K562 (cell line): ENCODE measurements at regions not wholly inside any gene's neighbourhood (a gene's known extent, or its start where the extent isn't known, plus 50 kb on each side); places are given as distances from the start of the nearest gene placed in this dataset.

Experiments
- ATAC-seq: fragments of 200-7000 bp; cut with Tn5 transposase; 3 replicates; pipeline ENCODE4 v1.9.1; 2020; ENCODE audit warnings: moderate library complexity
- BruUV-seq: library from RNA; stranded (reverse); fragments of 400-500 nt; replicated peaks from 2 replicates; lab custom pipeline; 2021; lab: Mats Ljungman, UMichigan
- CTCF ChIA-PET: fragments of 300-600 bp; formaldehyde crosslinking; extraction: SDS; loops from one replicate; lab custom pipeline; 2021; ENCODE audit warnings: low intra/inter-chr PET ratio; lab: Yijun Ruan, JAX
- POLR2A ChIA-PET: fragments of 300-600, 350-650 bp; sonication (Branson Sonifier 250); formaldehyde crosslinking; extraction: SDS; loops from one replicate; lab custom pipeline; 2021; ENCODE audit warnings: antibody characterized with exemption, inconsistent platforms; lab: Yijun Ruan, JAX
- DNase-seq, 4 experiments: peaks; one replicate each; pipeline versions ENCODE4 v3.0.0 to v3.0.0-alpha.2; 2011 to 2018; ENCODE audit warnings: low spot score in 3 of 4, mixed read lengths in 3 of 4; ENCODE audit errors: extremely low read depth in 1 of 4
- FAIRE-seq: peaks from 2 replicates; lab custom pipeline; 2011; peaks lifted over from hg19 to GRCh38; lab: Jason Lieb, UNC
- H2AFZ ChIP-seq: 2 replicates; pipeline ENCODE4 v1.6.0; 2011; ENCODE audit warnings: low read depth, low read length, control low read depth, inconsistent platforms
- H3K27ac ChIP-seq: fragments of 200-600 bp; 3 replicates; pipeline ENCODE4 v1.8.0; 2011; ENCODE audit warnings: low read depth, mild to moderate bottlenecking, control low read depth, inconsistent platforms, low read length, moderate library complexity, mixed read lengths; ENCODE audit errors: extremely low read depth
- H3K27me3 ChIP-seq, 2 experiments: fragments of 300-600 bp in 1 of 2; 2 replicates in 1 of 2; 3 replicates in 1 of 2; pipeline versions ENCODE4 v1.6.0 to v1.8.0; 2011; ENCODE audit warnings: inconsistent platforms in 2 of 2, low read length in 2 of 2, mild to moderate bottlenecking in 1 of 2, mixed read lengths in 1 of 2, moderate library complexity in 1 of 2; ENCODE audit not compliant: control insufficient read depth in 2 of 2, insufficient read depth in 2 of 2
- H3K36me3 ChIP-seq: fragments of 300-600 bp; 3 replicates; pipeline ENCODE4 v1.8.0; 2011; ENCODE audit warnings: mild to moderate bottlenecking, low read length, inconsistent platforms; ENCODE audit not compliant: control insufficient read depth, insufficient read depth
- H3K4me1 ChIP-seq, 2 experiments: fragments of 200-600 bp in 1 of 2; replicated peaks in 1 of 2; 2 replicates in 1 of 2; 3 replicates in 1 of 2; pipeline versions ENCODE4 v1.5.1 to v1.8.0; 2011; ENCODE audit warnings: inconsistent platforms in 2 of 2, low read length in 2 of 2, mild to moderate bottlenecking in 1 of 2, mixed read lengths in 1 of 2, moderate library complexity in 1 of 2; ENCODE audit not compliant: control insufficient read depth in 2 of 2, insufficient read depth in 2 of 2
- H3K4me2 ChIP-seq: 2 replicates; pipeline ENCODE4 v1.6.1; 2011; ENCODE audit warnings: low read length, control low read depth, inconsistent platforms, mixed read lengths; ENCODE audit not compliant: insufficient read depth
- H3K4me3 ChIP-seq: fragments of 200-600 bp; sonication (generic), shearing (Covaris generic); 2 replicates; pipeline ENCODE4 v1.5.1; 2016; ENCODE audit warnings: control low read depth, inconsistent platforms
- H3K79me2 ChIP-seq: fragments of 200-600 bp; 3 replicates; pipeline ENCODE4 v1.8.0; 2011; ENCODE audit warnings: low read length, inconsistent platforms; ENCODE audit not compliant: control insufficient read depth, insufficient read depth
- H3K9ac ChIP-seq, 2 experiments: 2 replicates each; pipeline versions ENCODE4 v1.6.0 to v1.6.1; 2011; ENCODE audit warnings: low read depth in 2 of 2, low read length in 2 of 2, control low read depth in 1 of 2, inconsistent platforms in 1 of 2, mild to moderate bottlenecking in 1 of 2, mixed read lengths in 1 of 2; ENCODE audit not compliant: insufficient read depth in 1 of 2
- H3K9me1 ChIP-seq: one replicate; pipeline ENCODE4 v1.6.0; 2011; ENCODE audit warnings: inconsistent platforms, mild to moderate bottlenecking, low read length, moderate library complexity; ENCODE audit not compliant: control insufficient read depth, insufficient read depth
- H3K9me3 ChIP-seq: replicated peaks from 2 replicates; pipeline ENCODE4 v1.5.1; 2011; ENCODE audit warnings: low read depth, low read length, inconsistent platforms; ENCODE audit not compliant: control insufficient read depth, insufficient read depth
- H4K20me1 ChIP-seq: replicated peaks from 2 replicates; pipeline ENCODE4 v1.6.1; 2011; ENCODE audit warnings: low read length, inconsistent platforms, mixed read lengths; ENCODE audit not compliant: control insufficient read depth, insufficient read depth
- MAFG ChIP-seq: fragments of 450-650 bp; conservative IDR thresholded peaks from 2 replicates; pipeline ENCODE4 v1.6.1; 2016; ENCODE audit warnings: missing genetic modification characterization, missing compliant biosample characterization
- NFE2 ChIP-seq: IDR thresholded peaks from 2 replicates; pipeline ENCODE4 v1.6.1; 2014; ENCODE audit warnings: antibody characterized with exemption, low read depth
- SAFB ChIP-seq: fragments of 200-400 bp; formaldehyde crosslinking; IDR thresholded peaks from 2 replicates; pipeline ENCODE4 v1.6.1; 2017; ENCODE audit warnings: low read depth, low read length, borderline replicate concordance
- ZFPM2 ChIP-seq: fragments of 250-450 bp; sonication (Bioruptor Pico); IDR thresholded peaks from 2 replicates; pipeline ENCODE4 v1.5.1; 2022; ENCODE audit warnings: mild to moderate bottlenecking
- ZNF778 ChIP-seq: fragments of 450-650 bp; formaldehyde crosslinking; IDR thresholded peaks from 2 replicates; pipeline ENCODE4 v1.4.0; 2020; ENCODE audit warnings: mild to moderate bottlenecking, moderate library complexity
- WGBS: fragments of 100-300 bp; shearing (Covaris generic); methylation state at CpG from one replicate; pipeline ENCODE4 v1.1.6; 2016; ENCODE audit warnings: low coverage, mixed read lengths; ENCODE audit not compliant: insufficient coverage; ENCODE audit errors: missing lambda C conversion rate; 5-methylcytosine and 5-hydroxymethylcytosine counted together
- in situ Hi-C: fragments of 300-500 bp; cut with MboI; formaldehyde crosslinking; loops from 4 replicates; pipeline ENCODE4 v1.15.0; 2018; ENCODE audit warnings: inconsistent platforms, mixed read lengths
- intact Hi-C: fragments of 100-400 bp; cut with micrococcal nuclease; formaldehyde crosslinking; loops from 2 replicates; pipeline ENCODE4 v1.14.2; 2022
- TF ChIP-seq, protein P1 (sequence below): fragments of 250-450 bp; sonication (Bioruptor Pico); IDR thresholded peaks from 2 replicates; pipeline ENCODE4 v1.4.0; 2020; ENCODE audit warnings: mild to moderate bottlenecking, moderate library complexity, borderline replicate concordance

DNA sequence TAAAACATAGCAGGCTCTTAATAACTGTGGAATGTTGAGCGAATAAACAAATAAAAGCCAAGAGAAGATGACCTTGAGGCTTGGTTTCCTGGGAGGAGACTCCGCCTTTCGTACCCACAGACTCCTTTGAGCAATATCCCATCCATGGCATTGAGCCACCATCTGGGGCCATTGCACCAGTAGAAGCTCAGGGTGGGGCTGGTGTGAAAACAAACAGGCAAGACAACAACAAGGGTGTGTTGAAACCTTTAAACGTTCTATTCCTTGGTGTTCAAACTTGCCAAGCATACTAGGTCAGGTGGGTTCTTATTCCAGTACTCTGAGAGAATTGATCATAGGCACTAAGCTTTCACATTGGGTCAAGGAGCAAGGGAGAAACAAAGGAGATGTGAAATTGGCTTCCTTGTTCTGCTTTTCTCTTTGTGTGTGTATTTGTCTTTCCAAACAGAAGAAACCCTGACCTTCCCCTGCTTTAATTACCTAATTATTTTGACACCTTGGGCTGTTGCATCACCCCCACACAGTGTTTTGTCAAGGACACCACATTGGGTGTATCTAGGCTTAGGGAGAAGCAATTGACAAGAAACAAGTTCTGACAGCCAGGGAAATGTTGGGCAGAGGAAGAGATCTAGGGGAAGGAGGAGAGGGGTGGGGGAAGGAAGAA, 105.1 kb upstream of the BCL6 start (continued):
- no peak for TF ChIP-seq ZFPM2 (CRISPR knock-in tag)
- TF ChIP-seq, all 486 proteins: peak for 0

DNA sequence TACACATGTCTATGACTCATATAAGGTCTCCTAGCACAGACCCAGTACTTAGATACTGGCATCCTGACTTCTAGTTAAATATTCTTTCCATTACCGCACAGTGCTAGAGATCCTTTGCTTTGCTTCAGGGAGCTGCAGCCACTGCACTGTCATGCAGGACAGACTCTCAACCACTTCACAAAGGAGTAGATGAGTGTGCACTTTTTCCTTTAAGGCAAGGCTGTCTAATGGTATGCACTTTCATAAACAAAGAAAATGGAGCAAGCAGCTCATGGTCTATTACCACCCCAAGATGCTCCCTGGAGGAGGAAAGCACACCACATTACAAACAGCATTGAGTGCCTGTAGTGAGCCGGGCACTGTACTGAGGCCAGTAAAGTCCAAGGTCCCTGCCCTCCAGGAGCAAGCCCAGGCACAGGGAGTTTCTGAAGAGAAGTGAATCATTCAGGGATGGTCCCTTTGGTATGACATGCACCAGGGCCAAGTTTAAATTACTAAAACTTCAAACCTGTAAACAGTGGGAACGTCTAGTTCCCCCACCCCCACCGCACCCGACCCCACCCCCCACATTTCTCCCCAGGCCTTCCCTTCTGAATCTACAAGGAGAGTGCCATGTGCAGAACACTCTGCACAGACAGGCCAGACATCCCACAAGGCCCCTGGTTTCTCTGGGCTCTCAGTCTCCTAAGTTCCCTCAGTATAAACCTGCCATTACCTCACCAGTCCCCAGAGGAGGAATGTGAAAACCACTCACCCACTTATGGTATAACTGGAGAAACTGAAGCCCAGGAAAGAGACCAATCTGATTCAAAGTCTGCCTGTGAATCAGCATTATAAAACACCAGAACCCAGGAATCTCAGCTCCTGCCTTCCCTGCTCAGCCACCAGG, 107.8 kb upstream of the BCL6 start:
- DNase-seq = no peak
- WGBS = 0% methylated on average over 2 of the region's 5 CpGs
- no peaks in the 10 kb centered on the region for H3K27me3 ChIP-seq
- H3K4me2 ChIP-seq = no peak overlapping the region
- H3K4me3 ChIP-seq = no peak overlapping the region
- no peaks in the 10 kb centered on the region for H4K20me1 ChIP-seq
- no peaks in the 10 kb centered on the region for H3K4me1 ChIP-seq
- ChIA-PET POLR2A (interaction anchor here (0.6 kb wide), 1 partner anchor 113 kb away, joined by 3 read pairs; no protein-coding TSS in a partner anchor), CTCF (no interaction called here)
- no peak for FAIRE-seq
- H3K27ac ChIP-seq = no peak overlapping the region
- H2AFZ ChIP-seq = no peak overlapping the region
- intact Hi-C loops = no loop called here
- in situ Hi-C loops = no loop called here
- H3K36me3 ChIP-seq = no peaks in the 10 kb centered on the region
- no peak for ATAC-seq
- no TSS peak for BruUV-seq
- H3K9me3 ChIP-seq = no peaks in the 10 kb centered on the region
- no peak overlapping the region for H3K9ac ChIP-seq
- no peaks in the 10 kb centered on the region for H3K9me1 ChIP-seq
- TF ChIP-seq, protein P1, sequence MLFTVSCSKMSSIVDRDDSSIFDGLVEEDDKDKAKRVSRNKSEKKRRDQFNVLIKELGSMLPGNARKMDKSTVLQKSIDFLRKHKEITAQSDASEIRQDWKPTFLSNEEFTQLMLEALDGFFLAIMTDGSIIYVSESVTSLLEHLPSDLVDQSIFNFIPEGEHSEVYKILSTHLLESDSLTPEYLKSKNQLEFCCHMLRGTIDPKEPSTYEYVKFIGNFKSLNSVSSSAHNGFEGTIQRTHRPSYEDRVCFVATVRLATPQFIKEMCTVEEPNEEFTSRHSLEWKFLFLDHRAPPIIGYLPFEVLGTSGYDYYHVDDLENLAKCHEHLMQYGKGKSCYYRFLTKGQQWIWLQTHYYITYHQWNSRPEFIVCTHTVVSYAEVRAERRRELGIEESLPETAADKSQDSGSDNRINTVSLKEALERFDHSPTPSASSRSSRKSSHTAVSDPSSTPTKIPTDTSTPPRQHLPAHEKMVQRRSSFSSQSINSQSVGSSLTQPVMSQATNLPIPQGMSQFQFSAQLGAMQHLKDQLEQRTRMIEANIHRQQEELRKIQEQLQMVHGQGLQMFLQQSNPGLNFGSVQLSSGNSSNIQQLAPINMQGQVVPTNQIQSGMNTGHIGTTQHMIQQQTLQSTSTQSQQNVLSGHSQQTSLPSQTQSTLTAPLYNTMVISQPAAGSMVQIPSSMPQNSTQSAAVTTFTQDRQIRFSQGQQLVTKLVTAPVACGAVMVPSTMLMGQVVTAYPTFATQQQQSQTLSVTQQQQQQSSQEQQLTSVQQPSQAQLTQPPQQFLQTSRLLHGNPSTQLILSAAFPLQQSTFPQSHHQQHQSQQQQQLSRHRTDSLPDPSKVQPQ (CRISPR knock-in tag) = no peak
- TF ChIP-seq SAFB (no peak), MAFG (tag) (peak; percentile 23; the same call in 1 of the 2 replicates), ZNF778 (CRISPR knock-in tag) (no peak), NFE2 (0 out of 2 replicates have a peak, but pooled peaks have one; percentile 13)
- no peaks in the 10 kb centered on the region for H3K79me2 ChIP-seq
